Glutamatergic neuron (in vitro differentiated cells): ENCODE measurements at regions not wholly inside any gene's neighbourhood (a gene's known extent, or its start where the extent isn't known, plus 50 kb on each side); places are given as distances from the start of the nearest gene placed in this dataset.

Experiments
- DNase-seq: peaks from one replicate; pipeline ENCODE4 v3.0.0; 2022
- H3K27ac Mint-ChIP-seq: one replicate; pipeline ENCODE4 v1.8.0; 2020; ENCODE audit warnings: mild to moderate bottlenecking, mixed read lengths, inconsistent platforms; ENCODE audit not compliant: unreplicated experiment
- H3K27me3 Mint-ChIP-seq: one replicate; pipeline ENCODE4 v1.8.0; 2020; ENCODE audit warnings: mild to moderate bottlenecking, moderate library complexity, mixed read lengths, inconsistent platforms; ENCODE audit not compliant: unreplicated experiment
- H3K36me3 Mint-ChIP-seq: one replicate; pipeline ENCODE4 v1.8.0; 2020; ENCODE audit warnings: mild to moderate bottlenecking, mixed read lengths, inconsistent platforms; ENCODE audit not compliant: unreplicated experiment
- H3K4me1 Mint-ChIP-seq: one replicate; pipeline ENCODE4 v1.8.0; 2020; ENCODE audit warnings: mild to moderate bottlenecking, low read depth, mixed read lengths, inconsistent platforms; ENCODE audit not compliant: unreplicated experiment
- H3K4me3 Mint-ChIP-seq: one replicate; pipeline ENCODE4 v1.8.0; 2020; ENCODE audit warnings: mild to moderate bottlenecking, mixed read lengths, inconsistent platforms; ENCODE audit not compliant: unreplicated experiment
- H3K9me3 Mint-ChIP-seq: one replicate; pipeline ENCODE4 v1.8.0; 2020; ENCODE audit warnings: mild to moderate bottlenecking, moderate library complexity, mixed read lengths, inconsistent platforms; ENCODE audit not compliant: unreplicated experiment
- TF ChIP-seq, protein P1 (sequence below): fragments of 200-600 bp; sonication (generic); IDR thresholded peaks from one replicate; pipeline ENCODE4 v1.5.0; 2021; ENCODE audit not compliant: partially characterized antibody, unreplicated experiment

DNA sequence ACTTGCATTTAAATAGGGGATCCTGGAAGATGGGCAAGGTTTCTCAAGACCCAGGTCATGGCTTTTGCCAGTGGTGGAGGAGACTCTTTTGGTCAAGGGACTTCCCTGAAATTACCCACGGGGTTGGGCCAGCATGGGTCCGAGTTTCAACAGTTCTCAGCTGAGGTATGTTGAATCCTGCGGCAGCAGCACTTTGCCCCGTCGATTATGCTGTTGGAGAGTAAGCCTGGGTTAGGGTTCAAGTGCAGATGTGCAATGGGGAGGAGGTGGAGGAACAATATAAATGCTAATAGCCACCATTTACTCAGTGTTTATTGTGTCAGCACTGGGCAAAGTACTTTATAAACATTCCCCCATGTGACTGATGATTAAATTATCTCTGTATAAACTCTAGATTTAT is 96.0 kb upstream of the GATA6 start:
- Mint-ChIP-seq H3K4me3 (no peak overlapping the region), H3K27ac (no peak overlapping the region), H3K9me3 (no peaks in the 10 kb centered on the region), H3K27me3 (peaks cover 10% of the 10 kb centered on the region), H3K36me3 (no peaks in the 10 kb centered on the region), H3K4me1 (peaks cover 5% of the 10 kb centered on the region)
- TF ChIP-seq, protein P1, sequence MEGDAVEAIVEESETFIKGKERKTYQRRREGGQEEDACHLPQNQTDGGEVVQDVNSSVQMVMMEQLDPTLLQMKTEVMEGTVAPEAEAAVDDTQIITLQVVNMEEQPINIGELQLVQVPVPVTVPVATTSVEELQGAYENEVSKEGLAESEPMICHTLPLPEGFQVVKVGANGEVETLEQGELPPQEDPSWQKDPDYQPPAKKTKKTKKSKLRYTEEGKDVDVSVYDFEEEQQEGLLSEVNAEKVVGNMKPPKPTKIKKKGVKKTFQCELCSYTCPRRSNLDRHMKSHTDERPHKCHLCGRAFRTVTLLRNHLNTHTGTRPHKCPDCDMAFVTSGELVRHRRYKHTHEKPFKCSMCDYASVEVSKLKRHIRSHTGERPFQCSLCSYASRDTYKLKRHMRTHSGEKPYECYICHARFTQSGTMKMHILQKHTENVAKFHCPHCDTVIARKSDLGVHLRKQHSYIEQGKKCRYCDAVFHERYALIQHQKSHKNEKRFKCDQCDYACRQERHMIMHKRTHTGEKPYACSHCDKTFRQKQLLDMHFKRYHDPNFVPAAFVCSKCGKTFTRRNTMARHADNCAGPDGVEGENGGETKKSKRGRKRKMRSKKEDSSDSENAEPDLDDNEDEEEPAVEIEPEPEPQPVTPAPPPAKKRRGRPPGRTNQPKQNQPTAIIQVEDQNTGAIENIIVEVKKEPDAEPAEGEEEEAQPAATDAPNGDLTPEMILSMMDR = no peak
- DNase-seq = no peak

DNA sequence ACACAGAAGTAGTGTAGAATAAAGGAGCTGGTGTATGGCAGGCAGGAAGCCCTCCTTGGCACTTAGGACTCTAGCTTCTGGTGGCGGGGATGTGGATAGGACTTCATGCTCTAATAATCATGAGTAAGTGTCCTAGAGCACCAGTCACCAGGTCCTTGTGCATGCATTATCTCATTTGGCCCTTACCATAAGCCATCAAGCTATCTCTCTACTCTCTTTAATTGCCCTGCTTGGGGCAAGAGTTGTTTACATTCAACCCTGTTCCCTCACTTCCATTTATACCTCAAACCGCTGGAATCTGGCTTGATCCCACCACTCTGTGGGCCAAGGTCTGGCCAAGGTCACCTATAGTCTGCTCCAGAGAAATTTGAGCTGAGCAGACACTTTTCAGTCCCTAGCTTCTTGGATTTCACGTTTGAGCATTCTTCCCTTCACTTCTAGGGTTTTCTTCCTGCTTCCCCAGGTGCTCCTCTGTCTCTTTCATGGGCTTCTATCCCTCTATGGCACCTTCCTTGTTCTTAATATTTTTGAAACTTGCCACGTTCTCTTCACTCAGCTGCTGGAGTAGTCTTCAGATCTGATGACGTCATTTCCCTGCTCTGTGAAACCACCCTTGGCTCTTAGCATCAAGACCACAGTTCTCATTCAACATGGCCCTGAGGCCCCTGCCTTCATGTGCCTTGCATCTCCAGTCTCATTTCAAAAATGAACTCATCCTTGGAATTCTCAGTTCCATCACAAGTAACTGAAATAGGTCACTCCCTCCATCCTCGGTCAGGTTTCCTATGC is 94.9 kb upstream of the GATA6 start:
- Mint-ChIP-seq H3K27ac (no peak overlapping the region), H3K4me1 (peaks cover 5% of the 10 kb centered on the region), H3K9me3 (no peaks in the 10 kb centered on the region), H3K4me3 (no peak overlapping the region), H3K27me3 (peaks cover 10% of the 10 kb centered on the region), H3K36me3 (no peaks in the 10 kb centered on the region)
- DNase-seq = no peak
- TF ChIP-seq, protein P1 = no peak

DNA sequence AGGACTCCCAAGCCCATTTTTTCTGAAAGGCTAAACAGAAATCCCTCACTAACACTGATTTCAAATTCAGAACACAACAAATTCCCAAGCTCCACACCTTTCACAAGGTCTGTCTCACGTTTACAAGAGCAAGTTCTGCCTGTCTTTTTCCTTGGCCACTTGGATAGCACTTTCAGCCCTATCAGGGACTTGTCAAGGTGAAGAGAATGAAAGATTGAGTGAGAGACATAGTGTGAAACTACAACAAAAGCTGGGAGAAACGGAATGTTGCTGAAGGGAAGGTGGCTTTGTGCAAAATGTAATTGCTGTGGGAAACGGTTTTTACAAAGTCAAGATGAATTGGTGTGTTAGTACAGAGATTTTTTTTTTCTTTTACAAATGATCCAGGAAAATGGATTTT is 89.4 kb upstream of the GATA6 start:
- no peaks in the 10 kb centered on the region for H3K4me1 Mint-ChIP-seq
- TF ChIP-seq, protein P1 = no peak
- no peak overlapping the region for H3K27ac Mint-ChIP-seq
- no peaks in the 10 kb centered on the region for H3K9me3 Mint-ChIP-seq
- no peaks in the 10 kb centered on the region for H3K27me3 Mint-ChIP-seq
- no peak for DNase-seq
- H3K4me3 Mint-ChIP-seq = no peak overlapping the region
- H3K36me3 Mint-ChIP-seq = no peaks in the 10 kb centered on the region

DNA sequence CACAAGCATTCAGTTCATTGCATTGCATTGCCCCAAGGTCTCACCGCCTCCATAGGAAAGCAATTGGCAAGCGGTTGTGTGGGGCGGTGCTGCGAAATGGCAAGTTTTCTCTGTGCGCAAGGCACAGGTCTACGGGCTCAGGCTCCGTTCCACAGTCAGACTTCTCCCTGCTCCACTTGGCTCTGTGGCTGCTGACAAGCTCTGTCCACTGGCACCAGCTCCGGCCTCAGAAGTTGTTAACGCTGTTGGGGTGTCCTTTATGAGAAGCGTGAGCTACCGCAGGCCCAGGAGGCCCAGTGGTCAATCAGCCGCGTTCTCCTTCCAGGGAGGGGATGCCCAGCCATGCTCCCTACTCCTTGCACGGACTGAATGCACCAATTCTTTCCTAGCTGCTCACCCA is 87.0 kb upstream of the GATA6 start:
- no peaks in the 10 kb centered on the region for H3K27me3 Mint-ChIP-seq
- H3K4me1 Mint-ChIP-seq = no peaks in the 10 kb centered on the region
- no peak for DNase-seq
- H3K9me3 Mint-ChIP-seq = no peaks in the 10 kb centered on the region
- TF ChIP-seq, protein P1 = no peak
- H3K4me3 Mint-ChIP-seq = no peak overlapping the region
- H3K27ac Mint-ChIP-seq = no peak overlapping the region
- H3K36me3 Mint-ChIP-seq = no peaks in the 10 kb centered on the region

DNA sequence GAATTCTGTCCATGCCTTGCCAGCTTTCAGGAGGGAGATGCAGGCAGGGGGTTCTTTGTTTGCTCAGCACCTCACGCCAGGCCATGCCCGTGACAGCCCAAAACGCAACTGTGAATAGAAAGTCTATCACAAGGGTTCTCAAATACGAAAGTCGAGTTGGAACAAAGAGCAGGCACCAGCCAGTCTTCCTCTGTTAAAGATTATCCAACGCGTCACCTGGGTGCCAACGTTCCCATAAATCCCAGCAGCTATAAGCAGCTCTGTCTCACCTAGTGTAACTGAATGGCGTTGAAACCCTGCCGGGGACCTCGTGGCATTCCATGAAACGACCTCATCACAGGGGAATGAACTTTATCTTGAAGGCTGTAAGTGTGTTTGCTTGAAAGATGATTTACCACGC is 84.8 kb upstream of the GATA6 start:
- Mint-ChIP-seq H3K36me3 (no peaks in the 10 kb centered on the region), H3K9me3 (peaks cover 2% of the 10 kb centered on the region), H3K4me1 (peaks cover 5% of the 10 kb centered on the region), H3K27me3 (peaks cover 5% of the 10 kb centered on the region), H3K4me3 (no peak overlapping the region), H3K27ac (no peak overlapping the region)
- TF ChIP-seq, protein P1 = no peak
- no peak for DNase-seq
